Daoy (cell line): ENCODE measurements at regions not wholly inside any gene's neighbourhood (a gene's known extent, or its start where the extent isn't known, plus 50 kb on each side); places are given as distances from the start of the nearest gene placed in this dataset.

ENCODE experiments used
- DNase-seq: peaks from one replicate; pipeline ENCODE4 v3.0.0-alpha.2; 2015; ENCODE audit warnings: low read depth

- peak; percentile 67 for DNase-seq
Observed at GRCh38 chr15:38176155-38176554, 76.5 kb upstream of the SPRED1 start.

- no peak for DNase-seq
Observed at GRCh38 chr15:38176691-38177090, 75.9 kb upstream of the SPRED1 start.

GRCh38 chr15:38182900-38183299 is 69.7 kb upstream of the SPRED1 start:
- DNase-seq = no peak

- no peak for DNase-seq
Observed at GRCh38 chr15:38186507-38186906, 66.1 kb upstream of the SPRED1 start.

GRCh38 chr15:38187630-38188313 is 64.9 kb upstream of the SPRED1 start:
- no peak for DNase-seq

GRCh38 chr15:38189671-38190295 is 62.9 kb upstream of the SPRED1 start:
- DNase-seq = no peak

GRCh38 chr15:38190501-38190900 is 62.1 kb upstream of the SPRED1 start:
- DNase-seq = no peak

- no peak for DNase-seq
Observed at GRCh38 chr15:38192496-38192895, 60.1 kb upstream of the SPRED1 start.

- no peak for DNase-seq
Observed at GRCh38 chr15:38193496-38193895, 59.1 kb upstream of the SPRED1 start.

- no peak for DNase-seq
Observed at GRCh38 chr15:38195191-38195901, 57.3 kb upstream of the SPRED1 start.

GRCh38 chr15:38196076-38196475 is 56.6 kb upstream of the SPRED1 start:
- no peak for DNase-seq

- DNase-seq = no peak
Observed at GRCh38 chr15:38197553-38197952, 55.1 kb upstream of the SPRED1 start.

GRCh38 chr15:38201714-38202113 is 50.9 kb upstream of the SPRED1 start:
- DNase-seq = no peak

- DNase-seq = no peak
Observed at GRCh38 chr15:38202361-38202760, 50.3 kb upstream of the SPRED1 start.
